ENCODE measurements at regions not wholly inside any gene's neighbourhood (a gene's known extent, or its start where the extent isn't known, plus 50 kb on each side); places are given as distances from the start of the nearest gene placed in this dataset.

- no peaks in the 10 kb centered on the region for H4K20me1 ChIP-seq (replicated peaks; ENCODE audit: control insufficient read depth, insufficient read depth, low read length)
- no peak overlapping the region for H3K9ac ChIP-seq (ENCODE audit: insufficient read depth in 1 of 2, low read depth in 2 of 2, low read length in 2 of 2)
- no peaks in the 10 kb centered on the region for H3K9me1 ChIP-seq (ENCODE audit: control insufficient read depth, insufficient read depth, low read length)
- H3K27ac ChIP-seq (ENCODE audit: extremely low read depth, low read depth, low read length), result no peak overlapping the region
- H2AFZ ChIP-seq (ENCODE audit: low read depth, low read length), result no peak overlapping the region
- no TSS peak for BruUV-seq (replicated peaks)
- no peak for DNase-seq (ENCODE audit: extremely low read depth in 1 of 4, low spot score in 3 of 4)
- no peaks in the 10 kb centered on the region for H3K4me1 ChIP-seq (replicated peaks in 1 of 2; ENCODE audit: control insufficient read depth in 2 of 2, insufficient read depth in 2 of 2, low read length in 2 of 2)
- H3K4me3 ChIP-seq, result no peak overlapping the region
- POLR2A ChIA-PET, result no interaction called here
- CTCF ChIA-PET (ENCODE audit: low intra/inter-chr PET ratio), result no interaction called here
- intact Hi-C loops (cut with micrococcal nuclease), result no loop called here
- ATAC-seq, result no peak
- H3K4me2 ChIP-seq (ENCODE audit: insufficient read depth, low read length), result no peak overlapping the region
- no peak for FAIRE-seq
- no peaks in the 10 kb centered on the region for H3K79me2 ChIP-seq (ENCODE audit: control insufficient read depth, insufficient read depth, low read length)
- no peak for TF ChIP-seq NFXL1 (CRISPR knock-in tag; IDR thresholded peaks at IDR 0.05)
- TF ChIP-seq MAFF (IDR thresholded peaks at IDR 0.05; ENCODE audit: low read length), result peak; percentile 58
- TF ChIP-seq TEAD2 (tag; IDR thresholded peaks at IDR 0.05), result no peak
- TF ChIP-seq CREM (IDR thresholded peaks at IDR 0.05; ENCODE audit: low read depth), result no peak
- TF ChIP-seq C11orf30 (IDR thresholded peaks at IDR 0.05; ENCODE audit: low read depth), result peak; percentile 11; the same call in 1 of the 2 replicates
- TF ChIP-seq ZNF316 (IDR thresholded peaks at IDR 0.05), result peak; percentile 39; the same call in 1 of the 2 replicates
- TF ChIP-seq MAFK (IDR thresholded peaks at IDR 0.05; ENCODE audit: low read length), result peak; percentile 52; the same call in 1 of the 2 replicates
- no peak for TF ChIP-seq ARID1B (IDR thresholded peaks at IDR 0.05)
- TF ChIP-seq YY1 (IDR thresholded peaks at IDR 0.05; ENCODE audit: borderline replicate concordance in 1 of 3, control insufficient read depth in 1 of 3, extremely low read depth in 1 of 3, insufficient read depth in 3 of 3, insufficient read length in 1 of 3, insufficient replicate concordance in 2 of 3, low read depth in 1 of 3, low read length in 2 of 3), result no peak
- under 1% methylated on average over 5 of the region's 5 CpGs for WGBS (ENCODE audit: insufficient coverage, low coverage, missing lambda C conversion rate)
- H3K36me3 ChIP-seq (ENCODE audit: control insufficient read depth, insufficient read depth, low read length), result no peaks in the 10 kb centered on the region
- 0 out of 2 replicates have a peak, but pooled peaks cover 2% of the 10 kb centered on the region for H3K9me3 ChIP-seq (replicated peaks; ENCODE audit: control insufficient read depth, insufficient read depth, low read depth, low read length)
- no peaks in the 10 kb centered on the region for H3K27me3 ChIP-seq (ENCODE audit: control insufficient read depth in 2 of 2, insufficient read depth in 2 of 2, low read length in 2 of 2)
- in situ Hi-C loops (cut with MboI), result no loop called here
Measured at GRCh38 chr1:164311377-164311776, 247.6 kb upstream of the PBX1 start.

Measured in K562 (cell line).